GM12878 (cell line): ENCODE measurements at regions not wholly inside any gene's neighbourhood (a gene's known extent, or its start where the extent isn't known, plus 50 kb on each side); places are given as distances from the start of the nearest gene placed in this dataset.

ENCODE experiments used
- ATAC-seq: fragments of 200-7000 bp; cut with Tn5 transposase; 3 replicates; pipeline ENCODE4 v1.9.1; 2020; ENCODE audit warnings: mild to moderate bottlenecking, moderate library complexity
- BruUV-seq: library from RNA; stranded (reverse); fragments of 400-500 nt; replicated peaks from 2 replicates; lab custom pipeline; 2021; lab: Mats Ljungman, UMichigan
- CTCF ChIA-PET: fragments of 300-600 bp; sonication (Branson Sonifier 250); formaldehyde crosslinking; extraction: SDS; loops from one replicate; lab custom pipeline; 2021; ENCODE audit warnings: inconsistent platforms; lab: Yijun Ruan, JAX
- POLR2A ChIA-PET: fragments of 350-600 bp; formaldehyde crosslinking; extraction: SDS; loops from one replicate; lab custom pipeline; 2021; ENCODE audit warnings: inconsistent platforms; lab: Charles Lee
- RAD21 ChIA-PET: fragments of 300-600 bp; sonication (Branson Sonifier 250); formaldehyde crosslinking; loops from one replicate; lab custom pipeline; 2023; ENCODE audit warnings: antibody characterized with exemption; ENCODE audit not compliant: unreplicated experiment; lab: Charles Lee
- SMC1A ChIA-PET: fragments of 300-600 bp; sonication (Branson Sonifier 250); formaldehyde crosslinking; loops from one replicate; lab custom pipeline; 2023; ENCODE audit not compliant: unreplicated experiment, uncharacterized antibody; lab: Charles Lee
- DNase-seq: peaks from one replicate; pipeline ENCODE4 v3.0.0-alpha.2; 2011; ENCODE audit warnings: low read depth, low spot score
- FAIRE-seq: peaks from 3 replicates; lab custom pipeline; 2011; peaks lifted over from hg19 to GRCh38; lab: Jason Lieb, UNC
- H2AFZ ChIP-seq: 2 replicates; pipeline ENCODE4 v1.6.0; 2011; ENCODE audit warnings: low read depth, low read length, control low read depth; ENCODE audit not compliant: control insufficient read depth
- H3K27ac ChIP-seq: 2 replicates; pipeline ENCODE4 v1.5.1; 2011; ENCODE audit warnings: control low read depth; ENCODE audit not compliant: control insufficient read depth, insufficient read depth
- H3K27me3 ChIP-seq, 2 experiments: replicated peaks in 1 of 2; 2 replicates each; pipeline versions ENCODE4 v1.6.0 to v1.6.1; 2011; ENCODE audit warnings: low read length in 1 of 2; ENCODE audit not compliant: control insufficient read depth in 2 of 2, insufficient read depth in 2 of 2
- H3K36me3 ChIP-seq, 2 experiments: 2 replicates each; pipeline ENCODE4 v1.5.1; 2011; ENCODE audit warnings: low read length in 1 of 2; ENCODE audit not compliant: control insufficient read depth in 2 of 2, insufficient read depth in 2 of 2
- H3K4me1 ChIP-seq: 2 replicates; pipeline ENCODE4 v1.6.1; 2011; ENCODE audit warnings: mild to moderate bottlenecking, low read length, moderate library complexity, mixed read lengths; ENCODE audit not compliant: control insufficient read depth, insufficient read depth
- H3K4me2 ChIP-seq: 2 replicates; pipeline ENCODE4 v1.6.0; 2011; ENCODE audit warnings: control low read depth; ENCODE audit not compliant: control insufficient read depth, insufficient read depth
- H3K4me3 ChIP-seq: fragments of 200-600 bp; sonication (generic); 2 replicates; pipeline ENCODE4 v1.5.1; 2016
- H3K79me2 ChIP-seq: 2 replicates; pipeline ENCODE4 v1.6.0; 2011; ENCODE audit warnings: low read length; ENCODE audit not compliant: control insufficient read depth, insufficient read depth
- H3K9ac ChIP-seq: 2 replicates; pipeline ENCODE4 v1.8.0; 2011; ENCODE audit warnings: low read length, control low read depth, mixed read lengths; ENCODE audit not compliant: control insufficient read depth, insufficient read depth
- H3K9me3 ChIP-seq: replicated peaks from 3 replicates; pipeline ENCODE4 v1.5.1; 2011; ENCODE audit warnings: mild to moderate bottlenecking, low read length; ENCODE audit not compliant: control insufficient read depth, insufficient read depth
- H4K20me1 ChIP-seq: 2 replicates; pipeline ENCODE4 v1.6.0; 2011; ENCODE audit not compliant: control insufficient read depth, insufficient read depth
- ASH2L ChIP-seq: fragments of 300-600, 200-600 bp; sonication (generic); IDR thresholded peaks from 2 replicates; pipeline ENCODE4 v1.6.1; 2017; ENCODE audit warnings: low read depth, mild to moderate bottlenecking, borderline replicate concordance
- BHLHE40 ChIP-seq, 2 experiments: fragments of 450-650 bp in 1 of 2; IDR thresholded peaks; 2 replicates each; pipeline ENCODE4 v1.6.1; 2011 to 2017; ENCODE audit warnings: low read depth in 2 of 2, borderline replicate concordance in 1 of 2, improper control_type of control experiment in 1 of 2, low read length in 1 of 2, mild to moderate bottlenecking in 1 of 2
- ESRRA ChIP-seq: IDR thresholded peaks from 2 replicates; pipeline ENCODE4 v1.6.1; 2012; ENCODE audit warnings: mild to moderate bottlenecking, low read length, improper control_type of control experiment
- EZH2 ChIP-seq: IDR thresholded peaks from 2 replicates; pipeline ENCODE4 v1.6.1; 2012; ENCODE audit warnings: low read depth, mild to moderate bottlenecking, control low read depth, inconsistent platforms, low read length, borderline replicate concordance; ENCODE audit not compliant: control insufficient read depth
- KAT2A ChIP-seq: conservative IDR thresholded peaks from 2 replicates; pipeline ENCODE4 v1.6.1; 2011; ENCODE audit warnings: low read depth, low read length; ENCODE audit not compliant: control insufficient read depth
- MYB ChIP-seq: fragments of 150-350 bp; IDR thresholded peaks from 2 replicates; pipeline ENCODE4 v1.6.1; 2014; ENCODE audit warnings: mild to moderate bottlenecking, low read depth, low read length, borderline replicate concordance
- RUNX3 ChIP-seq: IDR thresholded peaks from 2 replicates; pipeline ENCODE4 v1.6.1; 2012; ENCODE audit warnings: low read length, inconsistent platforms
- SREBF2 ChIP-seq: IDR thresholded peaks from 2 replicates; pipeline ENCODE4 v1.6.1; 2012; ENCODE audit warnings: mild to moderate bottlenecking, low read length
- in situ Hi-C: fragments of 300-500 bp; cut with MboI; formaldehyde crosslinking; loops from 9 replicates; pipeline ENCODE4 v1.14.3; 2018; ENCODE audit warnings: mixed read lengths
- intact Hi-C: fragments of 100-400 bp; cut with micrococcal nuclease; formaldehyde crosslinking; loops from one replicate; pipeline ENCODE4 v1.14.2; 2022; ENCODE audit not compliant: unreplicated experiment
- TF ChIP-seq, protein P1 (sequence below): fragments of 450-650 bp; IDR thresholded peaks from 2 replicates; pipeline ENCODE4 v1.6.1; 2017; ENCODE audit warnings: borderline replicate concordance
- TF ChIP-seq, protein P2 (sequence below): fragments of 450-650 bp; IDR thresholded peaks from 2 replicates; pipeline ENCODE4 v1.6.1; 2017; ENCODE audit warnings: mild to moderate bottlenecking, moderate library complexity
- TF ChIP-seq, protein P3 (sequence below): IDR thresholded peaks from 2 replicates; pipeline ENCODE4 v1.6.1; 2012; ENCODE audit warnings: low read depth, low read length, improper control_type of control experiment

DNA sequence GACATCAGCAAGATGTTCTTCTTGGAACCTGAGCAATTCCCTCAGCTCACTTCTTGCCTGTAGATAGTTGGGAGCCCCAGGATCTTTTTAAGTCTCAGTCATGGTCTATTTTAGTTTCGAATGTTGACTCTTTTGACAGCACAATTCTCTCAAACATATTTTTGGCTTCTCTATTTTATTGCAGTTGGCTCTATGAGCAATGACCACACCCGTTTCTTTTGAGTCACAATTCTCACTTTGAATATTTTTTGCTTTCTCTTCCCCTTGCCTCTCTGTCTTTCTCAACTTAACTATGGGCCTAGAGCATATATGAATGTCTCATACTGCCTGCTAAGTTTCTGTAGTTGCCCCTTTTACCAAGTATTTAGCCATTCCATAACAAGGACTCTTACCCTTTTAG lies 222.8 kb downstream of the PTN start (continued):
- TF ChIP-seq ESRRA = no peak

DNA sequence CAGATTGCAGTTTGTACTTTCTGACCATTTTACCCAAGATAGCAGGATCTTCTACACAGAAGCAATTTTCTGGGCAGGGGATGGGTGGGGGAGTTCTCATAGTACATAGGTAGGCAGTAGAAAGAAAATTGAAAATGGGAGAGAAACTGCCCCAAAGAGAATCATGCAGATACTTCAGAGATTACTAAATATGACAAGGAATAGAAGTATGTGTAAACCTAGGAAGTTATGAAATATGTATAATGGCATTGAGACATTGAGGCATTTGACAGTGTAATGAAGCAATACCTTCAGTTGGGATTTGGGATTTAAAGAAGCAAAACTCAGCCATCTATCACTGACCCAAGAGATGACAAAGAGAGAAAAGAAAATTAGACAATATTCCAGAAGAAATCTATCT lies 233.0 kb downstream of the PTN start:
- BruUV-seq = no TSS peak
- CTCF ChIA-PET = no interaction called here
- ATAC-seq = no peak

More for the DNA sequence above, 233.0 kb downstream of the PTN start:
- no peak overlapping the region for H3K9ac ChIP-seq
- TF ChIP-seq RUNX3 (no peak), KAT2A (no peak), ASH2L (no peak), MYB (no peak), SREBF2 (no peak), EZH2 (no peak), BHLHE40 (IDR thresholded peaks at IDR 0.05; ENCODE audit: borderline replicate concordance in 1 of 2, low read depth in 2 of 2, low read length in 1 of 2) (no peak)
- TF ChIP-seq, protein P1, sequence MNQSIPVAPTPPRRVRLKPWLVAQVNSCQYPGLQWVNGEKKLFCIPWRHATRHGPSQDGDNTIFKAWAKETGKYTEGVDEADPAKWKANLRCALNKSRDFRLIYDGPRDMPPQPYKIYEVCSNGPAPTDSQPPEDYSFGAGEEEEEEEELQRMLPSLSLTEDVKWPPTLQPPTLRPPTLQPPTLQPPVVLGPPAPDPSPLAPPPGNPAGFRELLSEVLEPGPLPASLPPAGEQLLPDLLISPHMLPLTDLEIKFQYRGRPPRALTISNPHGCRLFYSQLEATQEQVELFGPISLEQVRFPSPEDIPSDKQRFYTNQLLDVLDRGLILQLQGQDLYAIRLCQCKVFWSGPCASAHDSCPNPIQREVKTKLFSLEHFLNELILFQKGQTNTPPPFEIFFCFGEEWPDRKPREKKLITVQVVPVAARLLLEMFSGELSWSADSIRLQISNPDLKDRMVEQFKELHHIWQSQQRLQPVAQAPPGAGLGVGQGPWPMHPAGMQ = no peak
- TF ChIP-seq, protein P2, sequence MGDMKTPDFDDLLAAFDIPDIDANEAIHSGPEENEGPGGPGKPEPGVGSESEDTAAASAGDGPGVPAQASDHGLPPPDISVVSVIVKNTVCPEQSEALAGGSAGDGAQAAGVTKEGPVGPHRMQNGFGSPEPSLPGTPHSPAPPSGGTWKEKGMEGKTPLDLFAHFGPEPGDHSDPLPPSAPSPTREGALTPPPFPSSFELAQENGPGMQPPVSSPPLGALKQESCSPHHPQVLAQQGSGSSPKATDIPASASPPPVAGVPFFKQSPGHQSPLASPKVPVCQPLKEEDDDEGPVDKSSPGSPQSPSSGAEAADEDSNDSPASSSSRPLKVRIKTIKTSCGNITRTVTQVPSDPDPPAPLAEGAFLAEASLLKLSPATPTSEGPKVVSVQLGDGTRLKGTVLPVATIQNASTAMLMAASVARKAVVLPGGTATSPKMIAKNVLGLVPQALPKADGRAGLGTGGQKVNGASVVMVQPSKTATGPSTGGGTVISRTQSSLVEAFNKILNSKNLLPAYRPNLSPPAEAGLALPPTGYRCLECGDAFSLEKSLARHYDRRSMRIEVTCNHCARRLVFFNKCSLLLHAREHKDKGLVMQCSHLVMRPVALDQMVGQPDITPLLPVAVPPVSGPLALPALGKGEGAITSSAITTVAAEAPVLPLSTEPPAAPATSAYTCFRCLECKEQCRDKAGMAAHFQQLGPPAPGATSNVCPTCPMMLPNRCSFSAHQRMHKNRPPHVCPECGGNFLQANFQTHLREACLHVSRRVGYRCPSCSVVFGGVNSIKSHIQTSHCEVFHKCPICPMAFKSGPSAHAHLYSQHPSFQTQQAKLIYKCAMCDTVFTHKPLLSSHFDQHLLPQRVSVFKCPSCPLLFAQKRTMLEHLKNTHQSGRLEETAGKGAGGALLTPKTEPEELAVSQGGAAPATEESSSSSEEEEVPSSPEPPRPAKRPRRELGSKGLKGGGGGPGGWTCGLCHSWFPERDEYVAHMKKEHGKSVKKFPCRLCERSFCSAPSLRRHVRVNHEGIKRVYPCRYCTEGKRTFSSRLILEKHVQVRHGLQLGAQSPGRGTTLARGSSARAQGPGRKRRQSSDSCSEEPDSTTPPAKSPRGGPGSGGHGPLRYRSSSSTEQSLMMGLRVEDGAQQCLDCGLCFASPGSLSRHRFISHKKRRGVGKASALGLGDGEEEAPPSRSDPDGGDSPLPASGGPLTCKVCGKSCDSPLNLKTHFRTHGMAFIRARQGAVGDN = no peak
- TF ChIP-seq, protein P3, sequence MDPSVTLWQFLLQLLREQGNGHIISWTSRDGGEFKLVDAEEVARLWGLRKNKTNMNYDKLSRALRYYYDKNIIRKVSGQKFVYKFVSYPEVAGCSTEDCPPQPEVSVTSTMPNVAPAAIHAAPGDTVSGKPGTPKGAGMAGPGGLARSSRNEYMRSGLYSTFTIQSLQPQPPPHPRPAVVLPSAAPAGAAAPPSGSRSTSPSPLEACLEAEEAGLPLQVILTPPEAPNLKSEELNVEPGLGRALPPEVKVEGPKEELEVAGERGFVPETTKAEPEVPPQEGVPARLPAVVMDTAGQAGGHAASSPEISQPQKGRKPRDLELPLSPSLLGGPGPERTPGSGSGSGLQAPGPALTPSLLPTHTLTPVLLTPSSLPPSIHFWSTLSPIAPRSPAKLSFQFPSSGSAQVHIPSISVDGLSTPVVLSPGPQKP = no peak
- TF ChIP-seq, all 136 proteins: peak for 0
- Histone ChIP-seq H3K4me1 (no peaks in the 10 kb centered on the region), H3K27me3 (no peaks in the 10 kb centered on the region), H4K20me1 (no peaks in the 10 kb centered on the region), H3K27ac (no peak overlapping the region), H3K36me3 (no peaks in the 10 kb centered on the region), H3K9me3 (no peaks in the 10 kb centered on the region), H3K4me3 (no peak overlapping the region), H3K79me2 (no peaks in the 10 kb centered on the region), H2AFZ (no peak overlapping the region), H3K4me2 (no peak overlapping the region)
- ChIA-PET RAD21 (no interaction called here), POLR2A (no interaction called here), SMC1A (no interaction called here)
- in situ Hi-C loops (no loop called here), intact Hi-C loops (no loop called here)
- no peak for DNase-seq
- no peak for FAIRE-seq
